Natural killer cell (primary cell): ENCODE measurements at regions not wholly inside any gene's neighbourhood (a gene's known extent, or its start where the extent isn't known, plus 50 kb on each side); places are given as distances from the start of the nearest gene placed in this dataset.

Experiments used
- ATAC-seq, 3 donors: fragments of 150-1000 bp in 2 of 3; fragments of 200-7000 bp in 1 of 3; cut with Tn5 transposase; 1 replicate in 1 of 3; 2 replicates in 2 of 3; pipeline ENCODE4 v1.10.0; 2021; ENCODE audit warnings: mild to moderate bottlenecking in 2 of 3, moderate library complexity in 2 of 3
- DNase-seq, 2 donors: peaks; one replicate each; pipeline versions ENCODE4 v3.0.0 to v3.0.0-alpha.2; 2013 to 2021; ENCODE audit warnings: mixed read lengths in 1 of 2
- H3K27ac ChIP-seq: one replicate; pipeline ENCODE4 v1.5.1; 2013; ENCODE audit warnings: mild to moderate bottlenecking, low read length
- H3K27me3 ChIP-seq: one replicate; pipeline ENCODE4 v1.6.1; 2013; ENCODE audit warnings: low read length; ENCODE audit not compliant: control insufficient read depth, insufficient read depth
- H3K36me3 ChIP-seq: one replicate; pipeline ENCODE4 v1.6.1; 2013; ENCODE audit warnings: low read length; ENCODE audit not compliant: control insufficient read depth, insufficient read depth
- H3K4me1 ChIP-seq: one replicate; pipeline ENCODE4 v1.6.1; 2013; ENCODE audit warnings: low read length; ENCODE audit not compliant: control insufficient read depth, insufficient read depth
- H3K4me3 ChIP-seq: one replicate; pipeline ENCODE4 v1.5.1; 2013; ENCODE audit warnings: low read length
- H3K9me3 ChIP-seq: one replicate; pipeline ENCODE4 v1.6.1; 2013; ENCODE audit warnings: low read length; ENCODE audit not compliant: control insufficient read depth, insufficient read depth
- H3K27ac Mint-ChIP-seq, 2 donors: one replicate each; pipeline ENCODE4 v1.8.0; 2022; ENCODE audit warnings: mild to moderate bottlenecking in 2 of 2, mixed read lengths in 2 of 2, moderate library complexity in 1 of 2
- H3K27me3 Mint-ChIP-seq, 2 donors: one replicate each; pipeline ENCODE4 v1.8.0; 2022; ENCODE audit warnings: low read depth in 2 of 2, mixed read lengths in 2 of 2
- H3K36me3 Mint-ChIP-seq: one replicate; pipeline ENCODE4 v1.8.0; 2022; ENCODE audit warnings: mixed read lengths
- H3K4me1 Mint-ChIP-seq, 2 donors: one replicate each; pipeline ENCODE4 v1.8.0; 2022; ENCODE audit warnings: mixed read lengths in 2 of 2
- H3K4me3 Mint-ChIP-seq: one replicate; pipeline ENCODE4 v1.8.0; 2022; ENCODE audit warnings: mild to moderate bottlenecking, moderate library complexity, mixed read lengths
- H3K9me3 Mint-ChIP-seq, 2 donors: one replicate each; pipeline ENCODE4 v1.8.0; 2022; ENCODE audit warnings: mixed read lengths in 2 of 2
- WGBS: methylation state at CpG from one replicate; pipeline ENCODE4 v1.1.7; 2013; ENCODE audit warnings: missing lambda C conversion rate; ENCODE audit not compliant: insufficient coverage; 5-methylcytosine and 5-hydroxymethylcytosine counted together
- intact Hi-C: fragments of 100-400 bp; cut with micrococcal nuclease; formaldehyde crosslinking; loops from one replicate; pipeline ENCODE4 v1.14.2; 2022
- TF ChIP-seq, protein P1 (sequence below): fragments of 200-600 bp; IDR thresholded peaks from one replicate; pipeline ENCODE4 v1.8.0; 2022; ENCODE audit warnings: antibody characterized with exemption

DNA sequence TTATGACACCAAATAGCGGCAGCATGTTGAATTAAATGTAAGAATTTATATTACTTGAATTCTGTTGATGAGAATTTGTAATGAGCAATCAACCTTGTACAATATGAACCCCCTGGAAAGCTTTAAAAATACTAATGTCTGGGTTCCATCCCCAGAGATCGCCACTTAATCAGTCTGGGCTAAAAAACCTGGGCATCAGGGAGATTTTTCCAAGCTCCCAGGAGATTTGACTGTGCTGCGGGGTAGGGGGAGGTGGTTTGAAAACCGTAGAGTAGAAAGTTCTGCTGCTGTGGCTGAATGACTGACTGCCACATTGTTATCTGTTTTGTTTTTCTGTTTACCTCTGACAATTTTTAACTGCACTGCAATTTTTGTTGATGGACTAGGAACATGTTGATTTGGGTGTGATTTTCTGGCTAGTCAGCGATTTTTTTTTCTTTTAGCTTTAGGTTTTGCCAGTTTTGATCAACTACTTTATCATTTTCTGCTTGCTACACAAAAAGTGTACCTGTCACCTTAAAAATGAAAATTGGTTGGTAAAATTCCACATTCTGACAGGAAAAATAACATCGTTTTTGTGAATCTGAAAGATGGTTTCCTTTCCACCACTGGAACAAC lies 79.3 kb downstream of the PCTP start:
- no peak for DNase-seq
- no peaks in the 10 kb centered on the region for H3K36me3 ChIP-seq
- intact Hi-C loops, result no loop called here
- no peaks in the 10 kb centered on the region for H3K27me3 ChIP-seq
- Mint-ChIP-seq H3K9me3 (no peaks in the 10 kb centered on the region), H3K27ac (no peak overlapping the region), H3K4me1 (no peaks in the 10 kb centered on the region), H3K27me3 (peaks cover 0 to 4% of the 10 kb centered on the region in 2 donors), H3K36me3 (no peaks in the 10 kb centered on the region), H3K4me3 (no peak overlapping the region)
- H3K9me3 ChIP-seq, result no peaks in the 10 kb centered on the region
- H3K4me3 ChIP-seq, result no peak overlapping the region
- TF ChIP-seq, protein P1, sequence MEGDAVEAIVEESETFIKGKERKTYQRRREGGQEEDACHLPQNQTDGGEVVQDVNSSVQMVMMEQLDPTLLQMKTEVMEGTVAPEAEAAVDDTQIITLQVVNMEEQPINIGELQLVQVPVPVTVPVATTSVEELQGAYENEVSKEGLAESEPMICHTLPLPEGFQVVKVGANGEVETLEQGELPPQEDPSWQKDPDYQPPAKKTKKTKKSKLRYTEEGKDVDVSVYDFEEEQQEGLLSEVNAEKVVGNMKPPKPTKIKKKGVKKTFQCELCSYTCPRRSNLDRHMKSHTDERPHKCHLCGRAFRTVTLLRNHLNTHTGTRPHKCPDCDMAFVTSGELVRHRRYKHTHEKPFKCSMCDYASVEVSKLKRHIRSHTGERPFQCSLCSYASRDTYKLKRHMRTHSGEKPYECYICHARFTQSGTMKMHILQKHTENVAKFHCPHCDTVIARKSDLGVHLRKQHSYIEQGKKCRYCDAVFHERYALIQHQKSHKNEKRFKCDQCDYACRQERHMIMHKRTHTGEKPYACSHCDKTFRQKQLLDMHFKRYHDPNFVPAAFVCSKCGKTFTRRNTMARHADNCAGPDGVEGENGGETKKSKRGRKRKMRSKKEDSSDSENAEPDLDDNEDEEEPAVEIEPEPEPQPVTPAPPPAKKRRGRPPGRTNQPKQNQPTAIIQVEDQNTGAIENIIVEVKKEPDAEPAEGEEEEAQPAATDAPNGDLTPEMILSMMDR, result no peak
- no peak for ATAC-seq
- 72% methylated on average over 5 of the region's 6 CpGs for WGBS
- no peak overlapping the region for H3K27ac ChIP-seq
- no peaks in the 10 kb centered on the region for H3K4me1 ChIP-seq

DNA sequence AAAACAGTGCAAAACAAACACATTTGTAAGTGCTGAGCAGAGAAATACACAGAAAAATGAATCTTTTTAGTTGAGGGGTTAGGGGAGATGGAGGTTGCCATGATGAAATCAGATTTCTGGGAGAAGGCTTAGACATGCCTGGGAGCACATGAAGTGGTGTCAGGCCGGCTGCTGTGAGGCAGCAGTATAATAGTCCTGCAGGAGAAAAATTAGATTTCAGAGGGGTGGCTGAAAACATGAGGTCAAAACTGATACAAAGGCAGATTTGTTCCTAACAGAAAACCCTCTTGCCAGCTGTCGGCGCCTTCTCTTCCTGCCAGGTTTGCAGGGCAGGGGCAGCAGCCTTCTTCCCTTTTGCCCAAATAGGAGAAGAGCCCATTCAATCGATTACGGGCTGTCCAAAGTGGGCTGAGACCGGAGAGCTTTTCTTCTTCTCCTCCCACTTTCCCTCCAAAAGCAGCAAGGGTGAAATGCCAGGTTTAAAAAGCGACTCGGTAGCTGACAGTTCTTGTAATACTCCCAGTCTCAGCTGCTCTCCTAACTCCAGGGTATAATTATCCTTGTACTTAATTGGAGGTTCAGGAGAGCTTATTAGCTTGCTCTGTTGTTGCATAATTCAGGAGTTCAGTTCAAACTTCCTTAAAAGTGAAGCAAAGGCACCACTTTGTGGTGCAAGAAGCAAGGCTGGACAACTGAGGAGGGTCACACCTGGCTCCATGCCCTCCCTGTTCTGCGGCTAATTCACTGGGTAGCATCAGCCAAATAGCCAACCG lies 80.0 kb downstream of the PCTP start:
- H3K27me3 ChIP-seq, result no peaks in the 10 kb centered on the region
- H3K4me1 ChIP-seq, result no peaks in the 10 kb centered on the region
- no peak for ATAC-seq
- no peaks in the 10 kb centered on the region for H3K36me3 ChIP-seq
- no peaks in the 10 kb centered on the region for H3K9me3 ChIP-seq
- intact Hi-C loops, result no loop called here
- H3K4me3 ChIP-seq, result no peak overlapping the region
- no peaks in the 10 kb centered on the region for H3K9me3 Mint-ChIP-seq
- no peak for DNase-seq
- H3K4me3 Mint-ChIP-seq, result no peak overlapping the region
- 86% methylated on average over 10 of the region's 10 CpGs for WGBS
- TF ChIP-seq, protein P1, result no peak
- no peak overlapping the region for H3K27ac Mint-ChIP-seq
- no peaks in the 10 kb centered on the region for H3K36me3 Mint-ChIP-seq
- no peaks in the 10 kb centered on the region for H3K4me1 Mint-ChIP-seq
- peaks cover 0 to 4% of the 10 kb centered on the region in 2 donors for H3K27me3 Mint-ChIP-seq
- H3K27ac ChIP-seq, result no peak overlapping the region

DNA sequence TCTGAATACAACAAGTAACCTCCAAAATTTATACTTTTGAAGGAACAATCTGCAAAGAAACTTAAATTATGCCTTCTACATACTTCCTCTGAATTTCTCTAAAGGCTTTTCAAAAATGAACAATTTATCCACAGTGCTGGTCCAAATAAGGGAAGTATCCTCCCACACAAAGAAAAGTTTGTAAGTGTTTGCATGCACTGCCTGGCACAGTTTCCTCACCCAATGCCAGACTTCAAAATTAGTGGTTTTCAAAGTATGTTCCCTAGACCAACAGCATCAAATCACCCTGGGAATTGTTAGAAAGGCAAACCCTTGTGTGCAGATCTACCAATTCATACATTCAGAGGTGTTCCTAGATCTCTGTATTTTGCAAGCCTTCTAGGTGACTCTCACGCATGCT lies 82.5 kb downstream of the PCTP start:
- no peak overlapping the region for H3K4me3 Mint-ChIP-seq
- H3K27ac Mint-ChIP-seq, result no peak overlapping the region
- intact Hi-C loops, result no loop called here
- WGBS, result 90% methylated on average over 1 of the region's 1 CpG
- peaks cover 0 to 4% of the 10 kb centered on the region in 2 donors for H3K27me3 Mint-ChIP-seq
- no peaks in the 10 kb centered on the region for H3K27me3 ChIP-seq
- H3K36me3 Mint-ChIP-seq, result no peaks in the 10 kb centered on the region
- DNase-seq, result no peak
- TF ChIP-seq, protein P1, result no peak
- H3K27ac ChIP-seq, result no peak overlapping the region
- H3K4me1 Mint-ChIP-seq, result no peaks in the 10 kb centered on the region
- H3K36me3 ChIP-seq, result no peaks in the 10 kb centered on the region
- H3K9me3 Mint-ChIP-seq, result peaks cover 0 to 2% of the 10 kb centered on the region in 2 donors
- no peak for ATAC-seq
- no peaks in the 10 kb centered on the region for H3K9me3 ChIP-seq
- H3K4me1 ChIP-seq, result no peaks in the 10 kb centered on the region
- H3K4me3 ChIP-seq, result no peak overlapping the region
